Breast epithelium (tissue), 4 donors: ENCODE measurements at regions not wholly inside any gene's neighbourhood (a gene's known extent, or its start where the extent isn't known, plus 50 kb on each side); places are given as distances from the start of the nearest gene placed in this dataset.

Experiments used
- DNase-seq, 2 donors: peaks; one replicate each; pipeline ENCODE4 v3.0.0-alpha.2; 2019; ENCODE audit warnings: low spot score in 2 of 2
- H3K27ac ChIP-seq, 2 donors: fragments of 200-600 bp; sonication (generic) in 1 of 2; one replicate each; pipeline ENCODE4 v1.5.1; 2016 to 2019; ENCODE audit warnings: mild to moderate bottlenecking in 1 of 2
- H3K27me3 ChIP-seq, 2 donors: fragments of 200-600 bp; sonication (generic) in 1 of 2; one replicate each; pipeline versions ENCODE4 v1.5.1 to v1.6.0; 2017 to 2019; ENCODE audit warnings: control low read depth in 1 of 2, mild to moderate bottlenecking in 1 of 2
- H3K36me3 ChIP-seq: fragments of 200-600 bp; one replicate; pipeline ENCODE4 v1.5.1; 2019
- H3K4me1 ChIP-seq, 2 donors: fragments of 200-600 bp; sonication (generic); one replicate each; pipeline ENCODE4 v1.5.1; 2016 to 2019; ENCODE audit warnings: control low read depth in 1 of 2
- H3K4me3 ChIP-seq, 3 donors: fragments of 200-600 bp; sonication (generic); 1 replicate in 2 of 3; 2 replicates in 1 of 3; pipeline ENCODE4 v1.5.1; 2016 to 2019; ENCODE audit warnings: mild to moderate bottlenecking in 3 of 3, moderate library complexity in 2 of 3
- H3K9me3 ChIP-seq, 2 donors: fragments of 200-600 bp; sonication (generic) in 1 of 2; one replicate each; pipeline ENCODE4 v1.5.1; 2016 to 2019; ENCODE audit warnings: control low read depth in 1 of 2
- POLR2A ChIP-seq: fragments of 450-650 bp; IDR thresholded peaks from one replicate; pipeline ENCODE4 v1.6.1; 2016; ENCODE audit warnings: antibody characterized with exemption, mild to moderate bottlenecking, moderate library complexity
- POLR2AphosphoS5 ChIP-seq, 3 donors: sonication (generic); formaldehyde crosslinking; IDR thresholded peaks; one replicate each; pipeline ENCODE4 v1.6.1; 2017; ENCODE audit warnings: antibody characterized with exemption in 3 of 3
- intact Hi-C: fragments of 100-400 bp; cut with DNase I; formaldehyde crosslinking; loops from one replicate; pipeline ENCODE4 v1.15.1; 2023; ENCODE audit warnings: low total_unique reads
- TF ChIP-seq, protein P1 (sequence below), 3 donors: fragments of 450-650 bp; IDR thresholded peaks; one replicate each; pipeline ENCODE4 v1.5.1; 2016 to 2017; ENCODE audit warnings: antibody characterized with exemption in 3 of 3, mild to moderate bottlenecking in 3 of 3, moderate library complexity in 3 of 3

DNA sequence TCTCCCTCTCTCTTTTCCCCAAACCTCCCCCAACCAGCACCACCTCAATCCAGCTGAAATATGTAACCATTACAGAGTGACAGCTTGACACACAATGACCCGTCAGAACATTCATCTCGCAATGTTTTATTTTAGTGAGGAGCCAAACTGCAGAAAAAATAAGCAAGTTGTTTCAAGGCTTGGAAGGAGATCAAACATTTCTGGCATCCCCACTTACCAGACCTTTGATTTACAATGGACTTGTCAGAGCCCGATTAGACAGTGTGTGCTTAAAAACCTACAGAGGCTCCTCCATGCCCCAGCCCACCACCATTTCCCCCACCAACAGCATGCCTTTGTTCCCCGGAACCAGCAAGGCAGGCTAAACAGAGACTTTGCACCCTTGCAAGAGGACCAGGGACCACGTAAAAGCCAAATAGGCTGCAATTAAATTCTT lies 382.8 kb upstream of the ZNF507 start:
- Histone ChIP-seq H3K27ac (no peak overlapping the region), H3K27me3 (peaks cover 0 to 3% of the 10 kb centered on the region in 2 donors), H3K4me3 (no peak overlapping the region), H3K4me1 (no peaks in the 10 kb centered on the region), H3K9me3 (no peaks in the 10 kb centered on the region), H3K36me3 (no peaks in the 10 kb centered on the region)
- DNase-seq = no peak
- TF ChIP-seq POLR2AphosphoS5 (IDR thresholded peaks at IDR 0.05) (no peak), POLR2A (no peak)
- TF ChIP-seq, protein P1, sequence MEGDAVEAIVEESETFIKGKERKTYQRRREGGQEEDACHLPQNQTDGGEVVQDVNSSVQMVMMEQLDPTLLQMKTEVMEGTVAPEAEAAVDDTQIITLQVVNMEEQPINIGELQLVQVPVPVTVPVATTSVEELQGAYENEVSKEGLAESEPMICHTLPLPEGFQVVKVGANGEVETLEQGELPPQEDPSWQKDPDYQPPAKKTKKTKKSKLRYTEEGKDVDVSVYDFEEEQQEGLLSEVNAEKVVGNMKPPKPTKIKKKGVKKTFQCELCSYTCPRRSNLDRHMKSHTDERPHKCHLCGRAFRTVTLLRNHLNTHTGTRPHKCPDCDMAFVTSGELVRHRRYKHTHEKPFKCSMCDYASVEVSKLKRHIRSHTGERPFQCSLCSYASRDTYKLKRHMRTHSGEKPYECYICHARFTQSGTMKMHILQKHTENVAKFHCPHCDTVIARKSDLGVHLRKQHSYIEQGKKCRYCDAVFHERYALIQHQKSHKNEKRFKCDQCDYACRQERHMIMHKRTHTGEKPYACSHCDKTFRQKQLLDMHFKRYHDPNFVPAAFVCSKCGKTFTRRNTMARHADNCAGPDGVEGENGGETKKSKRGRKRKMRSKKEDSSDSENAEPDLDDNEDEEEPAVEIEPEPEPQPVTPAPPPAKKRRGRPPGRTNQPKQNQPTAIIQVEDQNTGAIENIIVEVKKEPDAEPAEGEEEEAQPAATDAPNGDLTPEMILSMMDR (IDR thresholded peaks at IDR 0.05) = no peak
- intact Hi-C loops = no loop called here

DNA sequence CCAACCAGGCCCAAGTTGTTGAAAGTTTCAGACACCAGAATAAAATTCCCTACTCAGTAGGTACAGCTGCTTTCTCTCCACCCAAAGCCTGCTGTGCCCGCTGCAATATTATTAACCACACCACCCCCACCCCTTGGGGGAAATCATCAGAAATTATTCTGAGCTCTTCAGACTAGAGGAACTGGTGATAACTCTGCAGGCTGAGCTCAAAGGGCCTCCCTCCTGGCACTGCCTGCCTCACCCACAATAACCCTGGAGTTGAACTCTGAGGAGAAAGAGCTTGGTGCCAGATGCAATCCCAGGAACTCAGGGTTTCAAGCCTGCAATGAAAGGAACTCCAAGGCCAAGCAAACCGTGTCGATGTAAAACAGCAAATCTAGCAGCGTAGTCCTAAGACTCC lies 381.7 kb upstream of the ZNF507 start:
- Histone ChIP-seq H3K27ac (no peak overlapping the region), H3K27me3 (peaks cover 0 to 3% of the 10 kb centered on the region in 2 donors)
- no peak for DNase-seq

DNA sequence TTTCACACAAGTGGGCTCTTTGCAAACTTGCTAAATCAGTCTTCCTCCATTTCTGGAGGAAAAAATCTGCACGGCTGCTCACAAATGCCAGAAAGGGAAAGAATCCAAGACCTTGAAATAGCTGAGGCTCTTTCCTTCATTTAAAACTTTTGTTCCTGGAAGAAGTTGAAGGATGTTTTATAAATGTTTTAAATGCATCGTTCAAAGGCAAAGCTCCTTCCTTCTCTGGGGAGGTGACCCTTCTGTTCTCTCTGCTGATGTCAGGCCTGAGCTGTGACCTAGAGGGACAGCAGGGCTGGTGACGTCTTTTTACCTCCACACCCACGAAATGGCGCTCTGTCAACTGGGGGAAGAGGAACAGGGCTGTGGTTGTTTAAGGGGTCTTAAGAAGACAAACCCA lies 376.4 kb upstream of the ZNF507 start:
- no peaks in the 10 kb centered on the region for H3K27me3 ChIP-seq
- TF ChIP-seq, protein P1 (IDR thresholded peaks at IDR 0.05) = no peak
- TF ChIP-seq POLR2AphosphoS5 (IDR thresholded peaks at IDR 0.05) (no peak), POLR2A (no peak)
- H3K4me3 ChIP-seq = no peak overlapping the region
- no peaks in the 10 kb centered on the region for H3K36me3 ChIP-seq
- intact Hi-C loops = no loop called here
- no peak for DNase-seq
- H3K4me1 ChIP-seq = no peaks in the 10 kb centered on the region
- no peak overlapping the region for H3K27ac ChIP-seq
- H3K9me3 ChIP-seq = no peaks in the 10 kb centered on the region

More for the DNA sequence above, 381.7 kb upstream of the ZNF507 start:
- Histone ChIP-seq H3K4me1 (no peaks in the 10 kb centered on the region), H3K4me3 (no peak overlapping the region), H3K9me3 (no peaks in the 10 kb centered on the region), H3K36me3 (no peaks in the 10 kb centered on the region)
- TF ChIP-seq, protein P1 (IDR thresholded peaks at IDR 0.05) = no peak
- no peak for TF ChIP-seq POLR2AphosphoS5 (IDR thresholded peaks at IDR 0.05)
- TF ChIP-seq POLR2A = no peak
- intact Hi-C loops = no loop called here

DNA sequence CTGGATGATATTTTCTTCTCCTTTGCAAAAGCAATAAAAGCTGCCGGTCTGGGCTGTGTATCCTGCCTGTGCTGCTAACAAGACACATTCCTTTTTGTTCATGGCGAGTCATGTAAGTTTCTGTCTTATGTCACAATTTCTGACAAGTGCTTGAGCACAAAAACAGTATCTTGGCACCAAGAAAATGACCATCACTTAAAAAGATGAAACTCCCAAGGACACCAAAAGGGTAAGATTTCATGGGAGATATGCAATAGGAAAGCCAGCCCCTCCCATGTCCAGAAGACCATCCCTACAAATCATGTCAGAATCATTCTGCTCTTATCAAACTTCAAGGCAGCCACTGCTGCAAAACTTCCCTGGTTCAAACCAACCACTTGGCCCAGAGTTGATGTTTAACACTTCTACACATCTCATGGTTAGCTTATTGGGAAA lies 375.4 kb upstream of the ZNF507 start:
- no peaks in the 10 kb centered on the region for H3K36me3 ChIP-seq
- DNase-seq = no peak
- H3K27me3 ChIP-seq = no peaks in the 10 kb centered on the region
- no peak overlapping the region for H3K4me3 ChIP-seq
- H3K9me3 ChIP-seq = no peaks in the 10 kb centered on the region
- H3K4me1 ChIP-seq = no peaks in the 10 kb centered on the region
- intact Hi-C loops = no loop called here
- TF ChIP-seq POLR2A (no peak), POLR2AphosphoS5 (IDR thresholded peaks at IDR 0.05) (peak in 1 of 3 donors; percentile 71)
- TF ChIP-seq, protein P1 (IDR thresholded peaks at IDR 0.05) = no peak
- no peak overlapping the region for H3K27ac ChIP-seq

DNA sequence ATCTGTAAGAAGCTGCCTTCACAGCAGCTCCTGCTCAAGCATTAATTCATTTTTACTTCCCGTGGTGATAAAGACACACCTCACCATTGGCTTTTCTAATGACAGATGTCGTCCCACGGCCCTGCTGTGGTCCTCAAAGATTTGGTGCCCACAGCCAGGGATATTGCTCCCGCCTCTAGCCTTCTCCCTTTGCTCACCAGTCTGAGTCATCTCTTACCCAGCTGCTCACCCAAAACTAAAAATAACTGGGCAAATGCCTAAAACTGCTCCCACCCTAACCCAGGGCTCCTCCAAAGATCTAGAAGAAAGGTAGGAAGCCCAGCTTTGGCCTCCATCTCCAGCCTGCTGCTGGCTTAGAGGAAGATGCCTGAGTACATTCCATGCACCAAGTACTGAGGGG lies 371.1 kb upstream of the ZNF507 start:
- no peaks in the 10 kb centered on the region for H3K4me1 ChIP-seq
- no peak for DNase-seq
- no peak overlapping the region for H3K27ac ChIP-seq
- intact Hi-C loops = no loop called here
- H3K27me3 ChIP-seq = no peaks in the 10 kb centered on the region
- TF ChIP-seq, protein P1 (IDR thresholded peaks at IDR 0.05) = no peak
- TF ChIP-seq POLR2AphosphoS5 (IDR thresholded peaks at IDR 0.05) (no peak), POLR2A (no peak)
- H3K4me3 ChIP-seq = no peak overlapping the region
- no peaks in the 10 kb centered on the region for H3K9me3 ChIP-seq
- no peaks in the 10 kb centered on the region for H3K36me3 ChIP-seq
